IMR-90 (cell line): ENCODE measurements at regions not wholly inside any gene's neighbourhood (a gene's known extent, or its start where the extent isn't known, plus 50 kb on each side); places are given as distances from the start of the nearest gene placed in this dataset.
A peak's percentile ranks its signal among the peaks of the same experiment; 100 is the strongest.

Experiments
- ATAC-seq: fragments of 200-7000 bp; cut with Tn5 transposase; 2 replicates; pipeline ENCODE4 v1.9.1; 2020; ENCODE audit warnings: low read depth, mild to moderate bottlenecking, moderate library complexity
- BruUV-seq: library from RNA; stranded (reverse); fragments of 400-500 nt; replicated peaks from 2 replicates; lab custom pipeline; 2021; lab: Mats Ljungman, UMichigan
- CTCF ChIA-PET: fragments of 300-600 bp; formaldehyde crosslinking; extraction: SDS; loops from one replicate; lab custom pipeline; 2021; ENCODE audit warnings: antibody characterized with exemption; lab: Yijun Ruan, JAX
- POLR2A ChIA-PET: fragments of 300-600 bp; sonication (Branson Sonifier 250); formaldehyde crosslinking; loops from one replicate; lab custom pipeline; 2022; ENCODE audit warnings: antibody characterized with exemption; ENCODE audit not compliant: unreplicated experiment; lab: Charles Lee
- DNase-seq: peaks from one replicate; pipeline ENCODE4 v3.0.0; 2013
- H2AFZ ChIP-seq: replicated peaks from 2 replicates; pipeline ENCODE3; 2013; ENCODE audit warnings: low read length, mild to moderate bottlenecking; ENCODE audit not compliant: poor library complexity
- H2AK5ac ChIP-seq: 2 replicates; pipeline ENCODE4 v1.6.1; 2013; ENCODE audit warnings: low read depth, low read length, inconsistent platforms
- H2AK9ac ChIP-seq: replicated peaks from 2 replicates; pipeline ENCODE3; 2013; ENCODE audit warnings: mild to moderate bottlenecking, low read depth, low read length, moderate library complexity; ENCODE audit not compliant: poor library complexity
- H2BK120ac ChIP-seq: 2 replicates; pipeline ENCODE4 v1.6.1; 2013; ENCODE audit warnings: low read depth, low read length, inconsistent platforms
- H2BK15ac ChIP-seq: 3 replicates; pipeline ENCODE4 v1.6.1; 2013; ENCODE audit warnings: low read depth, low read length, inconsistent platforms
- H2BK20ac ChIP-seq: 2 replicates; pipeline ENCODE4 v1.6.1; 2013; ENCODE audit warnings: low read depth, mild to moderate bottlenecking, inconsistent platforms, low read length, moderate library complexity
- H2BK5ac ChIP-seq: 2 replicates; pipeline ENCODE4 v1.6.1; 2013; ENCODE audit warnings: mild to moderate bottlenecking, low read depth, low read length, inconsistent platforms; ENCODE audit not compliant: poor library complexity, severe bottlenecking
- H3K14ac ChIP-seq: replicated peaks from 2 replicates; pipeline ENCODE4 v1.6.1; 2013; ENCODE audit warnings: low read depth, low read length, inconsistent platforms
- H3K18ac ChIP-seq: 2 replicates; pipeline ENCODE4 v1.6.1; 2013; ENCODE audit warnings: low read depth, low read length, control low read depth
- H3K23ac ChIP-seq: 2 replicates; pipeline ENCODE4 v1.6.1; 2013; ENCODE audit warnings: low read depth, low read length, inconsistent platforms
- H3K27ac ChIP-seq: 2 replicates; pipeline ENCODE4 v1.5.1; 2013; ENCODE audit warnings: mild to moderate bottlenecking, control low read depth, low read length; ENCODE audit not compliant: insufficient read depth
- H3K27me3 ChIP-seq: 2 replicates; pipeline ENCODE4 v1.6.1; 2013; ENCODE audit warnings: low read length; ENCODE audit not compliant: control insufficient read depth, insufficient read depth
- H3K36me3 ChIP-seq: 2 replicates; pipeline ENCODE4 v1.6.1; 2013; ENCODE audit warnings: low read length, mixed read lengths; ENCODE audit not compliant: control insufficient read depth, insufficient read depth
- H3K4ac ChIP-seq: 2 replicates; pipeline ENCODE4 v1.6.1; 2013; ENCODE audit warnings: low read depth, low read length, inconsistent platforms
- H3K4me1 ChIP-seq: 2 replicates; pipeline ENCODE4 v1.6.1; 2013; ENCODE audit warnings: low read length, mixed read lengths; ENCODE audit not compliant: control insufficient read depth, insufficient read depth
- H3K4me2 ChIP-seq: 2 replicates; pipeline ENCODE4 v1.6.1; 2013; ENCODE audit warnings: low read depth, mild to moderate bottlenecking, control low read depth, low read length, moderate library complexity
- H3K4me3 ChIP-seq: 2 replicates; pipeline ENCODE4 v1.5.1; 2013; ENCODE audit warnings: low read depth, mild to moderate bottlenecking, control low read depth, low read length, moderate library complexity; ENCODE audit not compliant: insufficient read depth
- H3K56ac ChIP-seq: 2 replicates; pipeline ENCODE4 v1.6.1; 2013; ENCODE audit warnings: low read length, inconsistent platforms; ENCODE audit not compliant: insufficient read depth; ENCODE audit errors: extremely low read depth
- H3K79me1 ChIP-seq, 2 experiments: 2 replicates each; pipeline ENCODE4 v1.6.1; 2013; ENCODE audit warnings: low read length in 2 of 2, inconsistent platforms in 1 of 2, low read depth in 1 of 2
- H3K9ac ChIP-seq: 2 replicates; pipeline ENCODE4 v1.6.1; 2013; ENCODE audit warnings: low read depth, low read length, control low read depth
- H3K9me1 ChIP-seq: 2 replicates; pipeline ENCODE4 v1.6.1; 2013; ENCODE audit warnings: low read length, inconsistent platforms; ENCODE audit not compliant: insufficient read depth
- H3K9me3 ChIP-seq: 2 replicates; pipeline ENCODE4 v1.6.1; 2013; ENCODE audit warnings: low read length; ENCODE audit not compliant: control insufficient read depth, insufficient read depth
- H4K20me1 ChIP-seq: 2 replicates; pipeline ENCODE4 v1.6.1; 2013; ENCODE audit warnings: low read length, inconsistent platforms; ENCODE audit not compliant: insufficient read depth
- H4K5ac ChIP-seq: 2 replicates; pipeline ENCODE4 v1.6.1; 2013; ENCODE audit warnings: mild to moderate bottlenecking, low read depth, low read length, control low read depth
- H4K8ac ChIP-seq, 2 experiments: 2 replicates each; pipeline ENCODE4 v1.6.1; 2013; ENCODE audit warnings: low read depth in 2 of 2, low read length in 2 of 2, control low read depth in 1 of 2, inconsistent platforms in 1 of 2
- H4K91ac ChIP-seq: 2 replicates; pipeline ENCODE4 v1.6.1; 2013; ENCODE audit warnings: low read depth, low read length, inconsistent platforms; ENCODE audit not compliant: insufficient read depth
- BHLHE40 ChIP-seq: fragments of 150-350 bp; IDR thresholded peaks from 2 replicates; pipeline ENCODE4 v1.6.1; 2016; ENCODE audit warnings: mild to moderate bottlenecking, low read depth, low read length
- CEBPB ChIP-seq: IDR thresholded peaks from 2 replicates; pipeline ENCODE4 v1.6.1; 2012; ENCODE audit warnings: low read depth, low read length, improper control_type of control experiment
- CHD1 ChIP-seq: IDR thresholded peaks from 2 replicates; pipeline ENCODE4 v1.6.1; 2012; ENCODE audit warnings: low read depth, low read length, improper control_type of control experiment
- CTCF ChIP-seq: conservative IDR thresholded peaks from 2 replicates; pipeline ENCODE4 v1.5.1; 2012; ENCODE audit warnings: mild to moderate bottlenecking, low read depth, low read length, improper control_type of control experiment
- ELK1 ChIP-seq: fragments of 150-350 bp; IDR thresholded peaks from 2 replicates; pipeline ENCODE4 v1.6.1; 2016; ENCODE audit warnings: low read depth, mild to moderate bottlenecking, low read length, moderate library complexity, borderline replicate concordance
- FOS ChIP-seq: fragments of 150-350 bp; IDR thresholded peaks from 2 replicates; pipeline ENCODE4 v1.6.1; 2016; ENCODE audit warnings: low read depth, low read length
- MAFK ChIP-seq: IDR thresholded peaks from 2 replicates; pipeline ENCODE4 v1.6.1; 2012; ENCODE audit warnings: low read depth, low read length, improper control_type of control experiment
- MAZ ChIP-seq: IDR thresholded peaks from 2 replicates; pipeline ENCODE4 v1.6.1; 2012; ENCODE audit warnings: low read depth, mild to moderate bottlenecking, low read length, improper control_type of control experiment, moderate library complexity, borderline replicate concordance
- MXI1 ChIP-seq: IDR thresholded peaks from 2 replicates; pipeline ENCODE4 v1.6.1; 2012; ENCODE audit warnings: low read depth, mild to moderate bottlenecking, low read length, moderate library complexity, borderline replicate concordance
- NFE2L2 ChIP-seq: fragments of 150-350 bp; IDR thresholded peaks from 2 replicates; pipeline ENCODE4 v1.6.1; 2016; ENCODE audit warnings: low read depth, mild to moderate bottlenecking, low read length
- POLR2A ChIP-seq: IDR thresholded peaks from 2 replicates; pipeline ENCODE4 v1.6.1; 2012; ENCODE audit warnings: mild to moderate bottlenecking, low read depth, low read length
- RAD21 ChIP-seq: IDR thresholded peaks from 2 replicates; pipeline ENCODE4 v1.6.1; 2012; ENCODE audit warnings: low read length, improper control_type of control experiment
- RCOR1 ChIP-seq: IDR thresholded peaks from 2 replicates; pipeline ENCODE4 v1.6.1; 2012; ENCODE audit warnings: mild to moderate bottlenecking, low read length, improper control_type of control experiment; ENCODE audit not compliant: insufficient replicate concordance
- RFX5 ChIP-seq: IDR thresholded peaks from 2 replicates; pipeline ENCODE4 v1.8.0; 2012; ENCODE audit warnings: low read depth, mild to moderate bottlenecking, low read length, moderate library complexity
- SMC3 ChIP-seq: fragments of 150-350 bp; IDR thresholded peaks from 2 replicates; pipeline ENCODE4 v1.6.1; 2016; ENCODE audit warnings: low read depth, mild to moderate bottlenecking, antibody characterized with exemption, low read length, moderate library complexity
- USF2 ChIP-seq: fragments of 150-350 bp; IDR thresholded peaks from 2 replicates; pipeline ENCODE4 v1.6.1; 2017; ENCODE audit warnings: mild to moderate bottlenecking, antibody characterized with exemption, low read length, low read depth
- WGBS, 2 experiments: methylation state at CpG; one replicate each; pipeline versions ENCODE4 v1.1.5 to v1.1.7; 2013; ENCODE audit warnings: missing lambda C conversion rate in 2 of 2; ENCODE audit not compliant: insufficient read length in 1 of 2; ENCODE audit errors: extremely low coverage in 2 of 2; 5-methylcytosine and 5-hydroxymethylcytosine counted together
- dilution Hi-C: fragments of 300-500 bp; cut with HindIII; formaldehyde crosslinking; loops from one replicate; pipeline ENCODE4 v1.14.3; 2018; ENCODE audit warnings: low sequenced_read_pairs; ENCODE audit not compliant: unreplicated experiment
- in situ Hi-C: fragments of 300-500 bp; cut with MboI; formaldehyde crosslinking; loops from 3 replicates; pipeline ENCODE4 v1.14.3; 2019; ENCODE audit warnings: low sequenced_read_pairs, inconsistent platforms, mixed read lengths
- intact Hi-C: fragments of 100-400 bp; cut with micrococcal nuclease; formaldehyde crosslinking; loops from 2 replicates; pipeline ENCODE4 v1.10.0; 2022

- intact Hi-C loops: no loop called here
- H4K5ac ChIP-seq: no peak overlapping the region
- H3K27me3 ChIP-seq: no peaks in the 10 kb centered on the region
- no peaks in the 10 kb centered on the region for H4K20me1 ChIP-seq
- H3K4ac ChIP-seq: no peak overlapping the region
- no peak for TF ChIP-seq MAFK
- TF ChIP-seq CEBPB: no peak
- no peak for TF ChIP-seq NFE2L2
- no peak for TF ChIP-seq BHLHE40
- no peak for TF ChIP-seq ELK1
- no peak for TF ChIP-seq SMC3
- TF ChIP-seq MXI1: no peak
- no peak for TF ChIP-seq CTCF
- TF ChIP-seq USF2: no peak
- no peak for TF ChIP-seq RAD21
- no peak for TF ChIP-seq POLR2A
- TF ChIP-seq MAZ: no peak
- no peak for TF ChIP-seq RFX5
- no peak for TF ChIP-seq RCOR1
- no peak for TF ChIP-seq FOS
- no peak for TF ChIP-seq CHD1
- H3K27ac ChIP-seq: no peak overlapping the region
- H3K23ac ChIP-seq: no peak overlapping the region
- ATAC-seq: peak; percentile 65
- no peaks in the 10 kb centered on the region for H3K9me1 ChIP-seq
- no peaks in the 10 kb centered on the region for H3K79me1 ChIP-seq
- no peak overlapping the region for H2BK15ac ChIP-seq
- 0 out of 2 replicates have a peak, but pooled peaks cover 2% of the 10 kb centered on the region for H3K4me1 ChIP-seq
- H2AK5ac ChIP-seq: no peak overlapping the region
- peak; percentile 62 for DNase-seq
- H3K4me2 ChIP-seq: no peak overlapping the region
- in situ Hi-C loops: no loop called here
- no peaks in the 10 kb centered on the region for H3K36me3 ChIP-seq
- H2BK120ac ChIP-seq: no peak overlapping the region
- H3K4me3 ChIP-seq: no peak overlapping the region
- H3K56ac ChIP-seq: no peak overlapping the region
- H3K9me3 ChIP-seq: 0 out of 2 replicates have a peak, but pooled peaks cover 2% of the 10 kb centered on the region
- BruUV-seq: no TSS peak
- no peak overlapping the region for H2AK9ac ChIP-seq
- no peak overlapping the region; the same call in 1 of the 2 replicates for H2BK20ac ChIP-seq
- dilution Hi-C loops: no loop called here
- no peak overlapping the region for H2AFZ ChIP-seq
- POLR2A ChIA-PET: no interaction called here
- 0 out of 4 replicates have a peak overlapping the region, but pooled peaks of 1 of the 2 experiments have one; percentile 35 for H4K8ac ChIP-seq
- 0 out of 2 replicates have a peak overlapping the region, but pooled peaks have one; percentile 15 for H3K14ac ChIP-seq
- WGBS, 2 experiments: no CpG with 5 or more reads among the region's 1 CpG
- no peak overlapping the region for H3K18ac ChIP-seq
- peak overlapping the region; percentile 58 for H2BK5ac ChIP-seq
- H4K91ac ChIP-seq: no peak overlapping the region
- H3K9ac ChIP-seq: no peak overlapping the region
- CTCF ChIA-PET: interaction anchor here (1.5 kb wide), 1 partner anchor 403 kb away, joined by 3 read pairs; no protein-coding TSS in a partner anchor
These were observed 184.6 kb upstream of the ERBB4 start for GRCh38 chr2:212723226-212723625.
